WERI-Rb-1 (cell line): ENCODE measurements at regions not wholly inside any gene's neighbourhood (a gene's known extent, or its start where the extent isn't known, plus 50 kb on each side); places are given as distances from the start of the nearest gene placed in this dataset.
"Not testable (repeated sequence)": the region's sequence is repeated elsewhere in the genome, so short reads cannot be mapped to it uniquely, and the experiment has no call there.

Experiments used
- DNase-seq: peaks from one replicate; pipeline ENCODE4 v3.0.0-alpha.2; 2020
- H3K27ac ChIP-seq: fragments of 250-450 bp; sonication (Bioruptor Pico); 2 replicates; pipeline ENCODE4 v1.5.1; 2020; ENCODE audit warnings: mild to moderate bottlenecking, moderate library complexity
- H3K27me3 ChIP-seq: fragments of 250-450 bp; sonication (Bioruptor Pico); 2 replicates; pipeline ENCODE4 v1.5.1; 2021; ENCODE audit warnings: mild to moderate bottlenecking, low read depth, moderate library complexity; ENCODE audit not compliant: insufficient read depth, severe bottlenecking
- H3K36me3 ChIP-seq: fragments of 250-450 bp; sonication (Bioruptor Pico); 2 replicates; pipeline ENCODE4 v1.5.1; 2020; ENCODE audit warnings: mild to moderate bottlenecking, moderate library complexity
- H3K4me3 ChIP-seq: 2 replicates; pipeline ENCODE4 v1.5.1; 2011; ENCODE audit warnings: low read depth, mild to moderate bottlenecking, control low read depth, low read length
- H3K9me3 ChIP-seq: fragments of 250-450 bp; sonication (Bioruptor Pico); 2 replicates; pipeline ENCODE4 v1.5.1; 2021; ENCODE audit warnings: mild to moderate bottlenecking, moderate library complexity; ENCODE audit not compliant: severe bottlenecking
- CTCF ChIP-seq: IDR thresholded peaks from 2 replicates; pipeline ENCODE4 v1.5.1; 2011; ENCODE audit warnings: low read depth, mild to moderate bottlenecking, control low read depth, inconsistent platforms, low read length

GRCh38 chr4:184335520-184335919 lies 117.8 kb upstream of the ENPP6 start:
- no peak for DNase-seq
- no peak overlapping the region for H3K27ac ChIP-seq
- H3K27me3 ChIP-seq = no peaks in the 10 kb centered on the region
- no peak overlapping the region for H3K4me3 ChIP-seq
- no peak for TF ChIP-seq CTCF
- no peaks in the 10 kb centered on the region for H3K36me3 ChIP-seq
- peaks cover 4% of the 10 kb centered on the region for H3K9me3 ChIP-seq

GRCh38 chr4:184333446-184333845 lies 115.8 kb upstream of the ENPP6 start:
- H3K36me3 ChIP-seq, DNase-seq, H3K27ac ChIP-seq, H3K9me3 ChIP-seq, H3K4me3 ChIP-seq, H3K27me3 ChIP-seq: not testable (repeated sequence)

GRCh38 chr4:184331268-184331995 lies 113.8 kb upstream of the ENPP6 start:
- no peak for TF ChIP-seq CTCF
- Histone ChIP-seq H3K36me3 (no peaks in the 10 kb centered on the region), H3K9me3 (no peaks in the 10 kb centered on the region), H3K27me3 (no peaks in the 10 kb centered on the region), H3K4me3 (no peak overlapping the region), H3K27ac (no peak overlapping the region)
- DNase-seq = no peak

- not testable (repeated sequence) for H3K27me3 ChIP-seq, H3K9me3 ChIP-seq, H3K4me3 ChIP-seq, H3K36me3 ChIP-seq, H3K27ac ChIP-seq, DNase-seq
These were observed 112.9 kb upstream of the ENPP6 start for GRCh38 chr4:184330517-184331094.

GRCh38 chr4:184329659-184330400 lies 112.2 kb upstream of the ENPP6 start:
- Histone ChIP-seq H3K9me3 (no peaks in the 10 kb centered on the region), H3K36me3 (no peaks in the 10 kb centered on the region), H3K27me3 (no peaks in the 10 kb centered on the region), H3K27ac (no peak overlapping the region), H3K4me3 (no peak overlapping the region)
- TF ChIP-seq CTCF = no peak
- DNase-seq = no peak

GRCh38 chr4:184329235-184329634 lies 111.6 kb upstream of the ENPP6 start:
- H3K4me3 ChIP-seq = no peak overlapping the region
- no peaks in the 10 kb centered on the region for H3K9me3 ChIP-seq
- no peak for TF ChIP-seq CTCF
- DNase-seq = no peak
- no peak overlapping the region for H3K27ac ChIP-seq
- no peaks in the 10 kb centered on the region for H3K27me3 ChIP-seq
- H3K36me3 ChIP-seq = no peaks in the 10 kb centered on the region
